ENCODE measurements at regions not wholly inside any gene's neighbourhood (a gene's known extent, or its start where the extent isn't known, plus 50 kb on each side); places are given as distances from the start of the nearest gene placed in this dataset.

- intact Hi-C loops (cut with DNase I), result no loop called here
- no peak for ATAC-seq (ENCODE audit: poor library complexity)
- no peak for DNase-seq
These were observed 202.3 kb downstream of the URI1 start for GRCh38 chr19:30144242-30144758.

DNA sequence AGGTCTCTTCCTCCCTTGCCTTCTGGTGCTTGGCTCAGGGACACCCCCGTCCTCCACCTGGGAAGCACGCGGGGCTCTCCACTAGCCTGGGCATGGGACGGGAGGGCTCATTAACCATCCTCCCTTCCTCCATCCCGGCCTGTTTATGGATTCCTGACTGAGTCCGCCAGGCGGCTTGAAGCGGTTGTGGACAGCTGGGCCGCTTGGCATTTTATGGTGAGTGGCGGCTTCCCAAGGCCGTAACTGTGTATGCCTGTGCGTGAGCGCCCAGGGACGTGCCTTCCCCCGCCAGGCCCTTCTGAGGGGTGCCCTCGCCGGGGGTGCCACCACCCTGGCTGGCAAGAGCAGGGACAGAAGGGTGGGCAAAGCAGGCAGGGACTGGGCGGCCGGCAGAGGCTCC is 202.8 kb downstream of the URI1 start:
- ATAC-seq (ENCODE audit: poor library complexity) (no peak), DNase-seq (no peak)
- intact Hi-C loops (cut with DNase I), result no loop called here

- intact Hi-C loops (cut with DNase I), result no loop called here
- ATAC-seq (ENCODE audit: poor library complexity) (no peak), DNase-seq (no peak)
These were observed 203.4 kb downstream of the URI1 start for GRCh38 chr19:30145467-30145866.

- no peak for DNase-seq
- ATAC-seq (ENCODE audit: poor library complexity), result no peak
- intact Hi-C loops (cut with DNase I), result no loop called here
These were observed 204.3 kb downstream of the URI1 start for GRCh38 chr19:30146346-30146745.

- no peak for DNase-seq
- ATAC-seq (ENCODE audit: poor library complexity), result no peak
- intact Hi-C loops (cut with DNase I), result no loop called here
These were observed 206.2 kb downstream of the URI1 start for GRCh38 chr19:30148039-30148790.

DNA sequence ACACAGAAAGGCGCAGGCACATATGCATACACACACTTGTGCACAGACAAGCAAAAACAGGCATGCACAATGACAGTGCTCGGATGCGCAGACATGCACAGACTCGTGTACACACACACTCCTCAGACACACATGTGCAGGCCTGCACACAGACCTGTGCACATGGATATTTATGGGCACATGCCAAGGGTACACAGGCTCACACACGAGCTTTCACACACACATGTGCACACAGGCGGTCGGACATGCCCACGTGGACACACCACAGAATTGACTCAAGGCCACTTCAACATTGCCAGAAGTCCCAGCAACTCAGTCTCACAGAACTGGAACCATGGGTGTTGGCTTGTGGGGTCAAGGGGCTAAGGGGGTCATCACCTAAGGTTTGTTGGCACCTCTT is 206.8 kb downstream of the URI1 start:
- ATAC-seq (ENCODE audit: poor library complexity), result no peak
- intact Hi-C loops (cut with DNase I), result no loop called here
- DNase-seq, result no peak

DNA sequence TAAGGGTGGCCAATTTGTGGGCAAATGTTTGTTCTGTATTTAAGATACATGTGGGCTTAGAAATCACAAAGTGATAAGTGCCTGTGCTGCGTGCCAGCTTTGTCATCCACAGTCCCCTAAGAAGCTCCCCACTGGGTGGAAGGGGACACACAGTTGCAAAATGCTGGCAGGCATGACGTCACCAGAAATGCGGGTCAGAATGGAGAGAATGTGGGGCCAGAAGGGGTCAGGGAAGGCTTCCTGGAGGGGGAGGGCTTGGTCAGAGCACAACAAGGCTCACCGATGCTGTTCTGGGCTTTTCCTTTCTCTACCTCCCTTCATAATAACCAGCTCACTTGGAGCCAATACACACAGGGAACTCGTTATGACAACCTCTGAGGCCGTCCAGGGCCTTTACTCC is 207.3 kb downstream of the URI1 start:
- DNase-seq (no peak), ATAC-seq (ENCODE audit: poor library complexity) (no peak)
- intact Hi-C loops (cut with DNase I), result no loop called here

DNA sequence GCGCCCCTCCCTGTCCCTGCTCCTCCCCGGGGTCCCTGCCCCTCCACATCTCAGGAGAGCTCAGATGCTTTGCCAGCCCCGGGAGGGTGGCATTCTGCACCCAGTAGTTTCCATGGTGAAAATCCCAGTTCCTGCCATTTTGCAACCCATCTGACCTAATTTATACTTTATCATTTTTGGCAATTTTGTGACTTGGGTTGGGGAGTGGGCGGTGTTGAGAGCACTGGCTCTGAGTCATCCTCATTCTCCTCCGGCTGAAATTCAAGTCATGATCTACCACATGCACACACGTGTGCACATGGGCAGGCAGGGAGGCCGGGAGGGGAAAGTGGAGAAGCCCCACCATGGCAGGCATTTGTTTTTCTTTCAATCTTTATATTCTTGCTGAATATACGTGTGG is 208.6 kb downstream of the URI1 start:
- DNase-seq, result no peak
- intact Hi-C loops (cut with DNase I), result no loop called here
- no peak for ATAC-seq (ENCODE audit: poor library complexity)

DNA sequence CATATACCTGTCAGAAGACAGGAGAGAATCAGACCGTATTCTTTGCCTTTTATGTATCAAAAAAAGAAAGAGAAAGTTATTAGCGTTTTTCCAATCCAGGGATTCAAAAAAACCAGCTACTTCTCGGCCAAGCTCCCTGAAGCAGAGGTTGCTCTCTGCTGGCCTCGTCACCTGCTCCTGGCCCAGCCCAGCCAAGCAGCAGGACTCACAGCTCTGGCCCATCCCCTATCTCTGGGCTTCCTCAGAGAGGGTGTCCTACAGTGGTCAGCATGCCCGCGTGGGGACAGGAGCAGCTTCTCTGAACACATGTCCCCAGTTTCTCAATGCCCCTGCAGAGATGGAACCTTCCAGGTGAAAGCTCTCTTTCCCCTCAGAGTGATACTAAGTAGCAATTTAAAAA is 209.0 kb downstream of the URI1 start:
- DNase-seq (no peak), ATAC-seq (ENCODE audit: poor library complexity) (no peak)
- intact Hi-C loops (cut with DNase I), result no loop called here

DNA sequence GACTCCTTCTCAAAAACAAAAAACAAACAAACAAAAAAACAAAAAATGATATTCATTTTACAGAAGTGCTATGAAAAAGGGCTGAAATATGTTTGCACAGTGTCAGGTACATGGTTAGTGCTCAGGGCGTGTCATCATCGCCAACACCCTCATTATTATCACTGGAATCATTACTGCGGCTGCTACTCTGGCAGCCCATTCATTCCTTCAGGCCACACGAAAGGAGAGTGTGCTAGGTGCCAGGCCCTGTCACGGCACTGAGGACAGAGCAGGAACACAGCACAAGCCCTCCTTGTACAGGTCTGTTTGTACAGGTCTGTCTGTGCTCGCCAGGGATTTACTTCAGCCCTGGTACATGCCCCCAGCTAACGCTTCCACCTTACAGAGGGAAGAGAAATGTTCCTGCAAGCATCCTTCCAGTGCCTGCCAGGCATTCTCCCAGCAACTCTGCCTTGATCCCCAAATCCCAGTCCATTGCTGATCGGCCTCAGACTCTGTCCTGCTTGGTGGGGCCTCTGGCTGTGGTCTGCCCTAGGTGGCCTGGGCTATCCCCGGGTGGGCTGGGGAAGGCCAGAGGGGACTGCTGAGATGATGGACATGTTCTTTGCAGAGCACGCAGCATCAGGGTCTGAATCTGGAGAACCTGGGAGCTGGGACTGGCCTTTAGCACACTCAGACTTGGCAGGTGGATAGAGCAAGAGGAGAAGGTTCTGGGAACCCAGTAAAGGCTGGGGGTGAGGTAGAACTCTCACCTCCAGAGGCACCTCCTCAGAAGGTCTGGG is 210.7 kb downstream of the URI1 start:
- intact Hi-C loops (cut with DNase I), result no loop called here
- no peak for ATAC-seq (ENCODE audit: poor library complexity)
- no peak for DNase-seq

GRCh38 chr19:30153326-30154210 is 211.5 kb downstream of the URI1 start:
- DNase-seq (no peak), ATAC-seq (ENCODE audit: poor library complexity) (no peak)
- intact Hi-C loops (cut with DNase I), result no loop called here

DNA sequence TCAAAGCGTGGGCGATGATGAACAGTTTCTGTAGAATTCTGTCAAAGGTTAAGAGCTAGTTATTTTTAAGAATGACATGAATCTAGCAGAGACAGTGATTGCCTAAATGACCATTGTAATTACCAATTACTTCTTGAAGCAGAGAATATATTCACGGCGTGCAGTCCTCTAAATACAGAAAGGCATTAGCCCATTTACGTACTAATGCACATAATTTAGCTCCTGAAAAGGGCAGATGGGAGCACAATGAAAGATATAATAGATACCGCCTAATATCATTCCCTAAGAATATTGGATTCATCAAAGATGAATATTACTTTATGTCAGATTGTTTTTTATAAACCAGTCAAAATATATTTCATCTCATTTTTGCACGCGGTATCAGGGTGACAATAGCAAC is 212.4 kb downstream of the URI1 start:
- intact Hi-C loops (cut with DNase I), result no loop called here
- ATAC-seq (ENCODE audit: poor library complexity), result no peak
- DNase-seq, result no peak

DNA sequence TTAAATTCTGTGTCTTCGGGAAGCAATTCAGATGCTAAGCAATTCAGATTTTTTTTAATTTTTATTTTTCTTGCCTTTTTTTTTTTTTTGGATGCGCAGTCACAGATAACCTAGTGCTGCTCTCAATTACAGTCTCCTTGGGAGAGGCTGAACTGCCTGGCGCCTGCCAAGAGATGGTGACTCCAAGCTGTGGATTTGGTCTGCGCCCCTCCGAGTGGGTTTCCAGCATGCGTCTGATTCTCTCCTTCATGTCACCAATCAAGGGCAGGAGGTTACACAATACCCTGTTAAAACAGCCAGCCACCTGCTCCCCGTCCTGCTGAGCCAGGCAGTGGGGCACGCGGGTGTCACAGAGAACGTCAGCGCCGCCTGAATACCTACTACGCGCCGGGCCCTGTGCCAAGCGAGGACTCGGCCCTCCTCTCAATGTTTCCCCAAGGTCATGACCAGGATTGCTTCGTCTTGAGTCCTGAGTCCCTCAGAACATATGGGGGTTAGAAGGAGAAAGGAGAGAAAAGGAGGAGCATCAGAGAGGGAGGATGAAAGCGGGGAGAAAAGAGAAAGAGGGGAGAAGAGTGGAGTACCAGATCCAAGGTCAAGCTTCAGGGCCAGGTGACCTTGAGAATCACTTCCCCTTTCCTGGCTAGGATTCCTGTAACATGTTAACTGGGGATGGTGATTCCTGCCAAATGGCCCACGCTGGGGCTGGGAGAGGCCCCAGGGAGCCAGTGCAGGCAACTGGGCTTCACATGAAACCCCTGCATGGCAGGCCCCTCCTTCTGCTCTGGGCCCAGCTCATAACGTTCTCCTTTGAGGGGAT is 213.6 kb downstream of the URI1 start:
- ATAC-seq (ENCODE audit: poor library complexity) (no peak), DNase-seq (no peak)
- intact Hi-C loops (cut with DNase I), result no loop called here

DNA sequence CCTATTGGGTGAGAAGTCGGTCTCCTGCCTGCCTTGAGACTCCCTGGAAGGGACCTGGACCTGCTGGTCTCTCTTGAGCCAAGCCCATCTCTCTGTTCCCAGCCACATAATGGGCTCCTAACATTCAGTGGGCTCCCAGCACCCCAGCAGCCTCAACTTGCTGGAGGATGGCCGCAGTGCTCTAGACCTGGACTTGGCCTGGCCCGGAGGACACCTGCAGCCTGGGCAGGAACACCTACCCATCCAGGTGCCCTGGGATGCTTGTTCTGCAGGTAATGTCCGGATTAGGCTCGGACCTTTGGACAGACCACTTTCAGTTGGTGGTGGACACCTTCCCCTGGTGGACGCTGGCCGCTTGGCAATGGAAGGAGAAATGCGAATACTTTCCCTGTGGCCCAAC is 214.6 kb downstream of the URI1 start:
- no peak for ATAC-seq (ENCODE audit: poor library complexity)

GRCh38 chr19:30158067-30158892 is 213.9 kb upstream of the ZNF536 start:
- no peak for ATAC-seq (ENCODE audit: poor library complexity)
- DNase-seq, result no peak
- intact Hi-C loops (cut with DNase I), result no loop called here

More for the DNA sequence above, 214.6 kb downstream of the URI1 start:
- no peak for DNase-seq
- intact Hi-C loops (cut with DNase I), result no loop called here

- DNase-seq (no peak), ATAC-seq (ENCODE audit: poor library complexity) (no peak)
- intact Hi-C loops (cut with DNase I), result no loop called here
These were observed 213.3 kb upstream of the ZNF536 start for GRCh38 chr19:30158893-30159245.

- intact Hi-C loops (cut with DNase I), result no loop called here
- no peak for DNase-seq
- no peak for ATAC-seq (ENCODE audit: poor library complexity)
These were observed 212.5 kb upstream of the ZNF536 start for GRCh38 chr19:30159636-30160035.

- intact Hi-C loops (cut with DNase I), result no loop called here
- DNase-seq (no peak), ATAC-seq (ENCODE audit: poor library complexity) (no peak)
These were observed 211.8 kb upstream of the ZNF536 start for GRCh38 chr19:30160426-30160825.
